GM12874 (cell line): ENCODE measurements at regions not wholly inside any gene's neighbourhood (a gene's known extent, or its start where the extent isn't known, plus 50 kb on each side); places are given as distances from the start of the nearest gene placed in this dataset.

Experiments
- TF ChIP-seq, protein P1 (sequence below): IDR thresholded peaks from 2 replicates; pipeline ENCODE4 v1.5.1; 2011; ENCODE audit warnings: low read depth, mild to moderate bottlenecking, control low read depth, low read length, moderate library complexity; ENCODE audit not compliant: insufficient read depth

DNA sequence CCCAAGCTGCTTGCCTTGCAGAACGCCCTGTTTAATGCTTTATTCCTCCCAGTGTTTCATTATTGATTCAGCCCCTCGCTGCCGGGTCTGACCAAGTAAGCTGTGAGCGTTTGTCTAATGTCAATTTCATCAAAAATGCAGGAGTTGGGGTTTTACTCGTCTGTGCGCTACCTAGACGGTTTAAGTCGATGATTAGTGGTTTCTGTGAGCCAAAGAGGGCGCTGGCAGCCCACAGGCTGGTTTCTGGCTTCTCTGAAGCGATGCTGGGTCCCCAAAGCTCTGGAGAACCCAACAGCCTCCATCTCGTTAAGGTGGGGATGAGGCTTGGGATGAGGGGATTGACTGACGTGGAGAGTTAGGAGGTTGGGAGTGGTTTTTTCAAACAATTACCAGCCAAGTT lies 102.9 kb downstream of the SYF2 start:
- TF ChIP-seq, protein P1, sequence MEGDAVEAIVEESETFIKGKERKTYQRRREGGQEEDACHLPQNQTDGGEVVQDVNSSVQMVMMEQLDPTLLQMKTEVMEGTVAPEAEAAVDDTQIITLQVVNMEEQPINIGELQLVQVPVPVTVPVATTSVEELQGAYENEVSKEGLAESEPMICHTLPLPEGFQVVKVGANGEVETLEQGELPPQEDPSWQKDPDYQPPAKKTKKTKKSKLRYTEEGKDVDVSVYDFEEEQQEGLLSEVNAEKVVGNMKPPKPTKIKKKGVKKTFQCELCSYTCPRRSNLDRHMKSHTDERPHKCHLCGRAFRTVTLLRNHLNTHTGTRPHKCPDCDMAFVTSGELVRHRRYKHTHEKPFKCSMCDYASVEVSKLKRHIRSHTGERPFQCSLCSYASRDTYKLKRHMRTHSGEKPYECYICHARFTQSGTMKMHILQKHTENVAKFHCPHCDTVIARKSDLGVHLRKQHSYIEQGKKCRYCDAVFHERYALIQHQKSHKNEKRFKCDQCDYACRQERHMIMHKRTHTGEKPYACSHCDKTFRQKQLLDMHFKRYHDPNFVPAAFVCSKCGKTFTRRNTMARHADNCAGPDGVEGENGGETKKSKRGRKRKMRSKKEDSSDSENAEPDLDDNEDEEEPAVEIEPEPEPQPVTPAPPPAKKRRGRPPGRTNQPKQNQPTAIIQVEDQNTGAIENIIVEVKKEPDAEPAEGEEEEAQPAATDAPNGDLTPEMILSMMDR = no peak

DNA sequence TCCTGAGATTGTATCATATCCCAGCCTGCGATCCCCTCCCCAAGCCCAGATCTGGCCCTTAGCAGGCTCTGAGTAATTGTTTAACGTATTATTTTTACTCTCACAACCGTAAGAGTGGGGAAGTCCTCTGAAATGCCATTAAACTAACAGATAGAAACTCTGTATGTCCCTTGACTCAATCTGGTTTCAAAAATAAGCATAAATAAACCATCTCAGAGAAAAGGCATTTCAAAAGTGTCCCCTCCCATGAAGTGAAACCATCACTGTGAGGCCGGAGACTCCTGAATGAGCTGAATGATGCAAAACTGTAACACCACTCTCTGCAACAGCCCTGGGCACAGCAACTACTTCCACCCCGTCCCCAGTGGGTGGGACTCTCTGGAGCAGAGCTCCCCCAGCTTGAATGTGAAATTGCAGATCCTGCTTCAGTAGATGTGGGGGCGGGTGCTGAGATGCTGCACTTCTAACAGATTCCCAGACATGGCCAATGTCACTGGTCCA lies 104.1 kb downstream of the SYF2 start:
- TF ChIP-seq, protein P1 = no peak

DNA sequence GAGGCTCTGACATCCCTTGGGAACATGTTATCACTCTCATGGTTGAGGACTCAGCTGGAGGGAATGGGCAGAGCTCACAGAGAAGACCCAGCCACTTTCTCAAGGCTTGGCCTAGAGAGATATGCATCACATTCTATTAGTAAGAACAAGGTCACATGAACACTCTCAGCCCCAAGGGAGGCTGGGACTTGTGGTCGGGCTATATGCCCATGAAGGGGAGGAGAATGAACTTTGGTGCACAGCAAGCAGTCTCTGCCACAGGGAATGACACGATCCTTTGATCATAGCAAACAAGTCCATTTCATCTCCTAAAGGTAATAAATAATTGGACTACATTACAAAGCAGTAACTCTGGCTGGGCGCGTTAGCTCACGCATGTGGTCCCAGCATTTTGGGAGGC lies 105.7 kb downstream of the SYF2 start:
- TF ChIP-seq, protein P1 = no peak

DNA sequence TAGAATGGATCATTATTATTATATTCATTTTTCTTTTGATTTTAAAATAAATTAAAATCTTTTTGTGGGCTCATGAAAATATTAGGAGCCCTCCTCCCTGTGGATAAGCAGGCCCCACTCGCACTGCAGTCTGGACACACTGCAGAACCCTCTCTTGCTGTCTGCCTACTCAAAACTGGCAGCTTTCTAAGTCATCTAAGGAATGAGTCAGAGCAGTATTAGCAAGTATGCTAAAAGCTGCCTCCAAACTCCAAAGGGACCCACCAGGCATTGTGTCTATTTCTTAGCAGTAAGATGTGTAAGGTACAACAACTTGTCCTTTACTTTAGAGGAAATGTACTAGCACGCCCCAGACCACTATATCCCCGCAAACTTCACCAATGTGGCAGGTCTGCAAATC lies 108.8 kb downstream of the SYF2 start:
- TF ChIP-seq, protein P1 = no peak

DNA sequence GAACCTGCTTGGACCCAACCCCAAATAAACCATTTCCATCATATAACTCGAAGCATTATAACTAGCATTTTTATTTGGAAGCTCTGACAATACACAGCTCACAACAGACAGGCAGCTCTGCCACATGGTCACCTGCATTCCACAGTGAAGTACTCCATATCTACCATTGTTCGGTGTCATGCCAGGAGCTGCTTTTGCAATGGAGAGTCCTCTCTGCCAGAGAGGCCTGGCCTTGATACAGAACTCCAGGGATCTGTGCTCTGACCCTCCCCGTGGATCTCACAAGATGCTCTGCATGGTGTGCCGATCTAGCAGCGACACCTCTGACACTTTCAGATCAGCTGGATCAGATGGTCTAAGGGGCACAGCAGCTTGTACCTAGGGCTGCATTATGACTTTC lies 109.6 kb downstream of the SYF2 start:
- TF ChIP-seq, protein P1 = no peak

DNA sequence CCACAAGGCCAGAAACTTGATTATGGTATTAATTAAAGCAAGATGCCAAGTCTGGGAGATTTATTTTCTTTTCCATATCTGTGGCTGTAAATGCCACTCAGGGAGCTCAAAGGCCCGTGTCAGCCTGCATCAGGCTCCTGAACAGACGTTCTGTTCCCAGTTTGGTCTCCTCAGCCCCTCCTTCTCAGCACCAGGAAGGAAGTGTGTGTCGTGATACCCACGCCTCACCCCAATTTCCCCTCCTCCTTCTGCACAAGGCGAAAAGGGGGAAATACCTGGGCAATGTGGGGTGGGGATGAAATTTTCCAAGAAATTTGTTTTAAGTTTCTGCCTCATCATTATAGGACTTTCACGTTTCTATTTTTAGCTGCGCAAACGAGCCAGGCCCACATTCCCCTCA lies 112.0 kb downstream of the SYF2 start:
- TF ChIP-seq, protein P1 = no peak

DNA sequence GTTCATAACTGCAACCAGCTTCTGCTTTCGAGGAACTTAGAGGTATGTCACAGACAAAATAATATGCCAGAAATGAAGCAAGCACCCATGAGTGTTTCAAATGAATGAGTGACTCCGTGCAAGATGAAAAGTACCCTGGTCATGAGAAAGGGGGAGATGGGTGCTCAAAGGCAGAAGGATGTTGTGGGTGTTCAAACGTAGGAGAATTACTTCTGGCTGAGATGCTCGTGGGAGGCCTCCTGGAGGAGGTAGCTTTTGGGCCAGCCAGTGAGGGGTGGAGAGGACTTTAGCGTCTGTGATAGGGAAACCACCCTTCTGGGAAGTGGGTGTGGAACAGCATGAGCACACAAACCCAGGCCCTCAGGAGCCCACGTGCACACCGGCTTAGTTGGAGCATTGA lies 113.8 kb downstream of the SYF2 start:
- TF ChIP-seq, protein P1 = no peak
